Ishikawa (cell line): ENCODE measurements at regions not wholly inside any gene's neighbourhood (a gene's known extent, or its start where the extent isn't known, plus 50 kb on each side); places are given as distances from the start of the nearest gene placed in this dataset.

Source experiments
- CEBPB ChIP-seq: IDR thresholded peaks from 2 replicates; pipeline ENCODE4 v1.6.1; 2012
- CREB1 ChIP-seq: IDR thresholded peaks from 2 replicates; pipeline ENCODE4 v1.6.1; 2012; ENCODE audit warnings: low read depth
- EGR1 ChIP-seq: IDR thresholded peaks from 2 replicates; pipeline ENCODE4 v1.6.1; 2012
- EP300 ChIP-seq: IDR thresholded peaks from 2 replicates; pipeline ENCODE4 v1.6.1; 2012; ENCODE audit warnings: borderline replicate concordance
- FOXM1 ChIP-seq: IDR thresholded peaks from 2 replicates; pipeline ENCODE4 v1.6.1; 2012; ENCODE audit warnings: low read depth, borderline replicate concordance
- MAX ChIP-seq: IDR thresholded peaks from 2 replicates; pipeline ENCODE4 v1.6.1; 2012
- NFIC ChIP-seq: IDR thresholded peaks from 2 replicates; pipeline ENCODE4 v1.6.1; 2012
- RAD21 ChIP-seq: IDR thresholded peaks from 2 replicates; pipeline ENCODE4 v1.6.1; 2012; ENCODE audit warnings: low read depth
- REST ChIP-seq: IDR thresholded peaks from 2 replicates; pipeline ENCODE4 v1.6.1; 2012; ENCODE audit warnings: low read depth, mild to moderate bottlenecking
- TAF1 ChIP-seq: IDR thresholded peaks from 2 replicates; pipeline ENCODE4 v1.6.1; 2012; ENCODE audit warnings: low read depth, mild to moderate bottlenecking
- TCF12 ChIP-seq: IDR thresholded peaks from 2 replicates; pipeline ENCODE4 v1.6.1; 2012; ENCODE audit warnings: low read depth
- TEAD4 ChIP-seq: IDR thresholded peaks from 2 replicates; pipeline ENCODE4 v1.6.1; 2012
- USF1 ChIP-seq: IDR thresholded peaks from 2 replicates; pipeline ENCODE4 v1.6.1; 2012
- YY1 ChIP-seq: IDR thresholded peaks from 2 replicates; pipeline ENCODE4 v1.6.1; 2012; ENCODE audit warnings: low read depth
- ZBTB7A ChIP-seq: IDR thresholded peaks from 2 replicates; pipeline ENCODE4 v1.6.1; 2012; ENCODE audit warnings: low read depth

GRCh38 chr1:224867715-224868114, 61.8 kb upstream of the DNAH14 start:
- TF ChIP-seq NFIC (no peak), USF1 (no peak), RAD21 (no peak)

DNA sequence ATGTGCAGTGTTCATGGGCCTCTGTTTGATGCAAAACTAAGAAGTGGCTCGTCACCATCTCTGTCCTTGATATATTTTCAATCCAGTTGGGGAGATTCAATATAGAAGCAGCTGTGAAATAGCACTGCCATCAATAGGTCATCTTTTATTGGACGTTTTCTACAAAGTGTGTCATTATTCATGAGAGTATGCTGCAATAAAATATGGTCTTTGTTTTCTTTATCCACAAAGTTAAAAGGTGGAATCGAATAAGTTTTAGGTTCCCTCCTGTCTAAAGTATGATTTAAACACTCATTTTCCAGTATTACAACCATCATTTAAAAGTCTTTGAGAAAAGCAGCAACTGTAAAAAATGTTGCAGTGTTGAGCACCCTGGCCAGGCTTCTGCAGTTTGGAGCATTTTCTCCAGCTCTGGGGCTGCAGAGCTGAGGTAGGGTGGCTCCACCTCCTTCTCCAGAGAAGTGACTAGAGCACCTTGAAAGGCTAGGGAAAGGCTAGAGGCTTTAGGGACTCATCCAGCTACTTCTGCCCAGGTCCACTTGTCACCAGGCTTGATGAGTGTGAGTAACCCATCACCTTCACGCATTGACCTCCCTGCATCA, 56.5 kb upstream of the DNAH14 start:
- no peak for TF ChIP-seq USF1
- TF ChIP-seq EGR1: no peak
- TF ChIP-seq CREB1: no peak
- TF ChIP-seq MAX: no peak
- no peak for TF ChIP-seq RAD21
- no peak for TF ChIP-seq YY1
- TF ChIP-seq TCF12: no peak
- TF ChIP-seq NFIC: no peak
- no peak for TF ChIP-seq EP300
- TF ChIP-seq REST: no peak
- no peak for TF ChIP-seq CEBPB
- no peak for TF ChIP-seq FOXM1
- TF ChIP-seq TEAD4: no peak
- TF ChIP-seq TAF1: no peak
- no peak for TF ChIP-seq ZBTB7A

DNA sequence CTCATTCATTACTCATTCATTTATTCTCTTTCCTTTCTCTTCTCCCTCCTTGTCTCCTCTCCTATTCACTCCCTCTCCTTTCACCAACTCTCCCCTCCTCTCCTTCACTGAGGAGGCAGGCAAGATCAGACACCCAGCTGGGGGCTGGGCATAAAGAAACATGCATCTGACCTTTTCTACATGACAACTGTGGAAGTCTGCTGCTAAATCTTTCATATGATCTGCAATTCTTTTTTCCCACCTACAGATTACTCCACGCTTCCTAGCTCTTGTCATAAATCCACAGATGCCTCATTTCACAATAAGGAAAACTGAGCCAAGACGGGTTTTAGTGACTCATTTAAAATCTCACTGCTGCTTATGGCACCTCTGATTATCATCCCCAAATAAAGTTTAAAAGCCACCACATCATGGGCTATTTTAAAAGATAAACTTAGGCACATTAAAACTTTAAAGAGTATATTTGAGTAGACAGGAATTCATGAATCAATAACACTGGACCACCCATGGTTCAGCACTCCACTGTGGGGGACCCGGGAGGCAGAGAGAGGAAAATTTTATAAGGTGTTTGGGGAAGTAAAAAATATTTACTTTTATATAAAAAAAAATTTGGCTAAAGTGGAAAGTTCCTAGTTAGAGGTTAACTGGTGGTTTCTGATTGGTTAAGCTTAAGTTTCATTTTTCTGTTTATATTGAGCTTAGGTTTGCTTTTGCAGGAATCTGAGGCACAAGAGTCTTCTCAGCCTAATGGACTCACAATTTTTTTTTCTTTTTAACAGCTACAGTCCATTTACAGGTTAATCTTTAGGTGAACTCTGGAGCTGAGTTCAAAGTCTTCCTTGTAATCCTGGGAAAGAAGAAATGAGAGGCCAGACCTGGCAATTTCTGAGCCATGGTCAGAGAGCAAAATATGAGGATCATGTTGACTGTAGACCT, 55.8 kb upstream of the DNAH14 start:
- TF ChIP-seq CREB1 (no peak), EP300 (no peak), YY1 (no peak), NFIC (no peak), REST (no peak), USF1 (no peak), TEAD4 (no peak), TAF1 (no peak), EGR1 (no peak), ZBTB7A (no peak), FOXM1 (no peak), RAD21 (no peak), TCF12 (no peak), MAX (no peak), CEBPB (no peak)

GRCh38 chr1:224874775-224875174, 54.7 kb upstream of the DNAH14 start:
- TF ChIP-seq YY1 (no peak), REST (no peak), ZBTB7A (no peak), TAF1 (no peak), EGR1 (no peak), TCF12 (no peak), MAX (no peak), RAD21 (no peak), EP300 (no peak), USF1 (no peak), FOXM1 (no peak), TEAD4 (no peak), NFIC (no peak), CEBPB (no peak), CREB1 (no peak)
